Smooth muscle cell (in vitro differentiated cells): ENCODE measurements at regions not wholly inside any gene's neighbourhood (a gene's known extent, or its start where the extent isn't known, plus 50 kb on each side); places are given as distances from the start of the nearest gene placed in this dataset.

ENCODE experiments used
- DNase-seq: peaks from one replicate; lab custom pipeline; 2025; ENCODE audit not compliant: unreplicated experiment; lab: John Stamatoyannopoulos, UW
- H2AFZ ChIP-seq: fragments of 200-600 bp; sonication (generic); 2 replicates; pipeline ENCODE4 v1.6.0; 2016; ENCODE audit warnings: antibody characterized with exemption, low read depth, mild to moderate bottlenecking
- H3F3A ChIP-seq: fragments of 200-600 bp; sonication (generic); 2 replicates; pipeline ENCODE4 v1.6.0; 2017; ENCODE audit warnings: antibody characterized with exemption, low read depth
- H3K27ac ChIP-seq: fragments of 200-600 bp; sonication (generic); 2 replicates; pipeline ENCODE4 v1.5.1; 2016; ENCODE audit warnings: low read depth, mild to moderate bottlenecking
- H3K27me3 ChIP-seq: fragments of 200-600 bp; sonication (generic); 2 replicates; pipeline ENCODE4 v1.6.1; 2016; ENCODE audit warnings: low read depth, mild to moderate bottlenecking
- H3K36me3 ChIP-seq: fragments of 200-600 bp; sonication (generic); 2 replicates; pipeline ENCODE4 v1.5.1; 2016; ENCODE audit warnings: low read depth
- H3K4me1 ChIP-seq: fragments of 200-600 bp; sonication (generic); 2 replicates; pipeline ENCODE4 v1.5.1; 2016; ENCODE audit warnings: low read depth
- H3K4me2 ChIP-seq: fragments of 200-600 bp; sonication (generic); 2 replicates; pipeline ENCODE4 v1.6.0; 2016; ENCODE audit warnings: mild to moderate bottlenecking
- H3K4me3 ChIP-seq: fragments of 200-600 bp; sonication (generic); 2 replicates; pipeline ENCODE4 v1.5.1; 2016; ENCODE audit warnings: mild to moderate bottlenecking
- H3K79me2 ChIP-seq: fragments of 200-600 bp; sonication (generic); 2 replicates; pipeline ENCODE4 v1.6.0; 2016; ENCODE audit warnings: low read depth, mild to moderate bottlenecking
- H3K9ac ChIP-seq: fragments of 200-600 bp; sonication (generic); 2 replicates; pipeline ENCODE4 v1.6.0; 2016; ENCODE audit warnings: low read depth
- H3K9me3 ChIP-seq: fragments of 200-600 bp; sonication (generic); replicated peaks from 2 replicates; pipeline ENCODE4 v1.5.1; 2016; ENCODE audit warnings: low read depth
- H4K20me1 ChIP-seq: fragments of 200-600 bp; sonication (generic); 2 replicates; pipeline ENCODE4 v1.6.0; 2016; ENCODE audit warnings: low read depth
- WGBS: methylation state at CpG from one replicate; pipeline ENCODE4 v1.1.7; 2016; ENCODE audit warnings: low lambda C conversion rate; 5-methylcytosine and 5-hydroxymethylcytosine counted together
- TF ChIP-seq, protein P1 (sequence below): fragments of 200-600 bp; sonication (generic); IDR thresholded peaks from 2 replicates; pipeline ENCODE4 v1.5.1; 2017; ENCODE audit warnings: borderline replicate concordance, mild to moderate bottlenecking, antibody characterized with exemption; ENCODE audit not compliant: insufficient read depth, poor library complexity, severe bottlenecking

DNA sequence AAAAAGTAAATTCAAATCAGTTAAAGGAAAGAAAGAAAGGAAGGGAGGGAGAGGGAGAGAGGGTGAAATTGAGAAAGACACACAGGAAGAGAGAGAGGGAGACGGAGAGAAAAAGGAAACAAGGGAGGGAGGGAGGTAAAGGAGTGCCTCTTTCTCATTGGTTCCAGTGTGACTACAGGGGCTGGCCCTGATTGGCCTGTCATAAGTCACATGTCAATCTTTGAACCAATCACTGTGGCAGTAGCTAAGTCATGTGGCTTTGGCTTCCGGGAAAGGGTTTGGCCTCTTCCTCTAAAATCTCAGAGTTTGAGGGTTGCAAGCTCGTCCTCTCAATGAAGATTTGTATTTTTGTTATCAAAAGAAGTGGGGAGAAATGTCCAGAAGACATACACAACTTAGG lies 150.2 kb downstream of the RAB11FIP2 start:
- no peak overlapping the region for H3K9ac ChIP-seq
- DNase-seq: no peak
- no peaks in the 10 kb centered on the region for H3K79me2 ChIP-seq
- WGBS: 84% methylated on average over 3 of the region's 3 CpGs
- TF ChIP-seq, protein P1, sequence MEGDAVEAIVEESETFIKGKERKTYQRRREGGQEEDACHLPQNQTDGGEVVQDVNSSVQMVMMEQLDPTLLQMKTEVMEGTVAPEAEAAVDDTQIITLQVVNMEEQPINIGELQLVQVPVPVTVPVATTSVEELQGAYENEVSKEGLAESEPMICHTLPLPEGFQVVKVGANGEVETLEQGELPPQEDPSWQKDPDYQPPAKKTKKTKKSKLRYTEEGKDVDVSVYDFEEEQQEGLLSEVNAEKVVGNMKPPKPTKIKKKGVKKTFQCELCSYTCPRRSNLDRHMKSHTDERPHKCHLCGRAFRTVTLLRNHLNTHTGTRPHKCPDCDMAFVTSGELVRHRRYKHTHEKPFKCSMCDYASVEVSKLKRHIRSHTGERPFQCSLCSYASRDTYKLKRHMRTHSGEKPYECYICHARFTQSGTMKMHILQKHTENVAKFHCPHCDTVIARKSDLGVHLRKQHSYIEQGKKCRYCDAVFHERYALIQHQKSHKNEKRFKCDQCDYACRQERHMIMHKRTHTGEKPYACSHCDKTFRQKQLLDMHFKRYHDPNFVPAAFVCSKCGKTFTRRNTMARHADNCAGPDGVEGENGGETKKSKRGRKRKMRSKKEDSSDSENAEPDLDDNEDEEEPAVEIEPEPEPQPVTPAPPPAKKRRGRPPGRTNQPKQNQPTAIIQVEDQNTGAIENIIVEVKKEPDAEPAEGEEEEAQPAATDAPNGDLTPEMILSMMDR: no peak
- no peaks in the 10 kb centered on the region for H3K9me3 ChIP-seq
- H4K20me1 ChIP-seq: no peaks in the 10 kb centered on the region
- H3K36me3 ChIP-seq: no peaks in the 10 kb centered on the region
- no peak overlapping the region for H3K27ac ChIP-seq
- H3K4me2 ChIP-seq: no peak overlapping the region
- H3K4me3 ChIP-seq: no peak overlapping the region
- H2AFZ ChIP-seq: no peak overlapping the region
- no peaks in the 10 kb centered on the region for H3F3A ChIP-seq
- peaks cover 4% of the 10 kb centered on the region for H3K4me1 ChIP-seq
- H3K27me3 ChIP-seq: no peaks in the 10 kb centered on the region

DNA sequence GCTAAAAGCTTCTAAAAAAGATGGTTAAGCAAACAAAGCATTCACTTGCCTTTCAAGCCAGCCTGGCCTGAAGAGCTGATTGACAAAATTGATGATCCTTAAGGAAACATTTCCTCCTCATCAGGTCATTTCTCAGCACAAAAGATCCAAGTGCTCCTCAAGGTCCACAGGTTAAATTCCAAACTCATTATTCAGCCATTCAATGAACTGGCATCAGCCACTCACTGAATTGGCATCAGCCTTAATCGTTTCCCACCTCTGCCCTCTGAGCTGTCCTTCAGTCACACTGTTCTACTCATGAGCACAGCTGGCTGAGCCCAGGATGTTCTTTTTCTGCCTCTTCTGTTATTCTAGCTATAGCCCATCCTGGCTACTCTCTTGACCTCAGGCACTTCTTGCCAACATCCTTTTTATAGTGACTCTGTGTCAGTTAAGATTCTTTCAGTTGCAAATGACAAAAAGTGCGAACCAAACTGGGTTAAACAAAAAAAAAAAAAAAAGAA lies 147.5 kb downstream of the RAB11FIP2 start:
- Histone ChIP-seq H3K4me2 (no peak overlapping the region), H4K20me1 (no peaks in the 10 kb centered on the region), H3K9me3 (no peaks in the 10 kb centered on the region), H2AFZ (no peak overlapping the region), H3K4me1 (no peaks in the 10 kb centered on the region), H3K27ac (no peak overlapping the region), H3K27me3 (peaks cover under 1% of the 10 kb centered on the region), H3K9ac (no peak overlapping the region), H3K36me3 (no peaks in the 10 kb centered on the region), H3K79me2 (no peaks in the 10 kb centered on the region), H3K4me3 (no peak overlapping the region), H3F3A (no peaks in the 10 kb centered on the region)
- WGBS: 32% methylated on average over 2 of the region's 2 CpGs
- TF ChIP-seq, protein P1: no peak
- DNase-seq: no peak

DNA sequence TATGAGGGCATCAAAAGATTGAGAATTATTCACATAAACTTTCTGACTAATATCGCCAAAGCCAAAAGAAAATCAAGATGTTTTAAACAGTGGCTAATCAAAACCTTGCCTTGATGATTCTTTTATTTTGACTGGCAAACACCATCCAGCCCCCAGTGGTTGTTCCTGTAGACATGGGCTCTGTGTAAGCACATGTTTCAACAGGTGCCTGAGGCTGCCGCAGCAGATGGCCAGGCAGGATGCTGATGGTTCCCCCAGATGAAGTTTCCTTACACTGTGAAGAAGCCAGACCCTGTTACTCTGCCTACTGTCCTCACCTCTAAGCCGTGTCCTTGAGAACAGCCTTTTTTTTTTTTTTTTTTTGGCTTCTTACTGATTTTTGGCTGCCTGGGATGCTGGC lies 146.5 kb downstream of the RAB11FIP2 start:
- H3K4me2 ChIP-seq: no peak overlapping the region
- H3K4me1 ChIP-seq: no peaks in the 10 kb centered on the region
- H3K9me3 ChIP-seq: no peaks in the 10 kb centered on the region
- no peak overlapping the region for H2AFZ ChIP-seq
- no peaks in the 10 kb centered on the region for H3K79me2 ChIP-seq
- DNase-seq: no peak
- no peaks in the 10 kb centered on the region for H3F3A ChIP-seq
- H3K27ac ChIP-seq: no peak overlapping the region
- WGBS: 88% methylated on average over 3 of the region's 3 CpGs
- no peak overlapping the region for H3K4me3 ChIP-seq
- TF ChIP-seq, protein P1: no peak
- H3K9ac ChIP-seq: no peak overlapping the region
- H3K27me3 ChIP-seq: peaks cover 11% of the 10 kb centered on the region
- no peaks in the 10 kb centered on the region for H4K20me1 ChIP-seq
- no peaks in the 10 kb centered on the region for H3K36me3 ChIP-seq

DNA sequence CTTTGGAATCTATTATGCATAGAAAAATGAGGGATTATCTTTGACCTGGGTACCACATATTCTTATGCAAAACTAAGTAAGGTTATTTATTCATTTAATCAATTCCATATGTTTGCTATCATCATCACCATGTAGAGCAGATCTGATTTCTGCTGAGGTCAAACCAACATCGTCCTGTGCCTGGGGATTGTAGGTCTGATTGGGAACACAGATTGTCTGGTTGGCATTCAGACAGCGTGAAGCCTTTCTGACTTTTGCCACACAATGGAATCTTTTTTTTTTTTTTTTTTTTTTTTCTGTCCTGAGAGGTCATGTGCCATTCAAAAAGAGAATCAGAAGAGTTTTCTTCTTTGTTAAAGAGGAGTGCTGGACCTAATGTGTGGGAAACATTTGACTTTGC lies 142.9 kb downstream of the RAB11FIP2 start:
- 90% methylated on average over 2 of the region's 2 CpGs for WGBS
- no peak for DNase-seq

More for the DNA sequence above, 142.9 kb downstream of the RAB11FIP2 start:
- Histone ChIP-seq H3K9me3 (no peaks in the 10 kb centered on the region), H3K27me3 (peaks cover 34% of the 10 kb centered on the region), H3K4me2 (no peak overlapping the region), H3K4me3 (no peak overlapping the region), H2AFZ (no peak overlapping the region), H3K36me3 (no peaks in the 10 kb centered on the region), H3K9ac (no peak overlapping the region), H3K27ac (no peak overlapping the region), H4K20me1 (no peaks in the 10 kb centered on the region), H3K4me1 (peaks cover 5% of the 10 kb centered on the region), H3K79me2 (no peaks in the 10 kb centered on the region), H3F3A (no peaks in the 10 kb centered on the region)
- TF ChIP-seq, protein P1: no peak
